ENCODE measurements at regions not wholly inside any gene's neighbourhood (a gene's known extent, or its start where the extent isn't known, plus 50 kb on each side); places are given as distances from the start of the nearest gene placed in this dataset.
"Not testable (repeated sequence)": the region's sequence is repeated elsewhere in the genome, so short reads cannot be mapped to it uniquely, and the experiment has no call there.

GRCh38 chr3:159364511-159364910 is 562.7 kb downstream of the MFSD1 start:
- no peak for DNase-seq (ENCODE audit: insufficient read length)
- no peak for FAIRE-seq
- TF ChIP-seq POLR2A (IDR thresholded peaks at IDR 0.05; ENCODE audit: low read depth, low read length), result no peak
- no peak for TF ChIP-seq POLR2AphosphoS5 (IDR thresholded peaks at IDR 0.05; ENCODE audit: low read depth, low read length)
- TF ChIP-seq TAF1 (IDR thresholded peaks at IDR 0.05; ENCODE audit: borderline replicate concordance, low read depth, low read length), result no peak

DNA sequence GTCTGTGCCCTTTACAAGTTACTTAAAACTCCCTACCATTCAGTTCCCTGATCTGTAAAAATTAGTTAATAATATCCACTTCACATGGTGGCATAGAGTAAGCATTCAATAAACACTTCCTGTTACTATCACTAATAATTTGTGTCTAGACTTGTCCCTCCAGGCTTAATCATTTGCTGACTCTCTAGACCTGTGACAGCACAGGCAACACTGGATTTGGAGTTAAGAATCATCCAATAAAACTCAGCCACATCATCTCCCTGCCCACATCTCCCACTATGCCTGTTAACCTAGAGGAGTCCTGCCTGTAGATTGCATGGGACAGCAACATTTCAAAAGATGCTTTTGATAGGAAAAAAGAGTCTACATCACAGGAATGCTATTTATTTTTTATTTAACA is 564.6 kb downstream of the MFSD1 start:
- DNase-seq (ENCODE audit: insufficient read length), result no peak
- TF ChIP-seq POLR2AphosphoS5 (IDR thresholded peaks at IDR 0.05; ENCODE audit: low read depth, low read length) (no peak), TAF1 (IDR thresholded peaks at IDR 0.05; ENCODE audit: borderline replicate concordance, low read depth, low read length) (no peak), POLR2A (IDR thresholded peaks at IDR 0.05; ENCODE audit: low read depth, low read length) (no peak)
- no peak for FAIRE-seq

DNA sequence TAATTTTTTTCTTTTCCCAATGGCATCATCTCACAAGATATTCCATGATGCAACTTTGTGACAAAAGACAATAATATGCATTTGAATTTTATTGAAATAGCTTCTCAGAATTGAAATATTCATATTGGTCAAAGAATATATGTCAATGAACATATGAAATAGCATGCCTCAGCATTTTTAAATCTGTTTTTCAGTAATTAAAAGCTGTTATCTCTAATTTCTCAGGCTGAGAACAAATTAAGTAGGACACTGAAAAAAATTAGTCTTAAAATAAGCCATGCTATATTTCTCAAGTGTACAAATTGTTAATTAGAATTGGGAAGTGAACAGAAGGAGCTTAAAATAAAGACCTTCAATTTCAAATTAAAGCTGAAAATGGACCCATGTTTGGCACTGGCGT is 570.1 kb downstream of the MFSD1 start:
- FAIRE-seq (no peak), DNase-seq (ENCODE audit: insufficient read length) (no peak)
- no peak for TF ChIP-seq POLR2AphosphoS5 (IDR thresholded peaks at IDR 0.05; ENCODE audit: low read depth, low read length)

DNA sequence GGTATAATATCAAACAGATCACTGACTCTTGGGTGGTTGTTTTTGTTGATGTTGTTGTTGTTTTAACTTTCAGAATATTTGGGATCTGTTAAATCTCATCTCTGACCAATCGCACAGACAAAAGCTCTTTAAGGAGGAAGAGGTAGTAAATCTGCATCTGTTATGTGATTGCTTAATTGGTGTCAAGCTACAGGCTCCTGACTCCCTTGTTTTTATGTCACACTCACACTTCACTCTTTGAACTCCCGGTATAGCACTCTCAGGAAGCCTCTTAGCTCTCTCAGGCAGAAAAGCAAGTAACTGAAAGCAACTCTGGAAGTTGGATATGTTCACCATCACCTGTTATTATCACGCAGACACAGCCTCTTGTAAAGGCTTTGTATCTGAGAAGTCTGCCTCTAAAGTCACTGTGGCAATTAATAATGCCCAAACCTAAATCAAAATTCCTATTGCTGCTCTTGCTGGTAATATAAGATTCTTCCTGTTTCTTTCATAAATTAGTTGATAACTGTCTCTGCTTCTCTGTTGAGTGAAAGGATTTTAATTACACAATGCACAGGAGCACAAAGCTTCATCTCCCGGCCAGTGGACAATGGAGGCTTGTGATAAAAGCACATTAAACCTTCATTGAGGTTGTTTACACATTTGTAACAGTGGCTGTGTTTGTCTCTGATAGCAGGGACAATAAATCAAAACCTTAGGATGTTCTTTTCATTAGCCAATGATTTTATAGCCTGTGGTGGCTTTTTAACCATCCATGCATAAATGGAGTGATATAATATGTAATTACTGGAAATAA is 576.7 kb downstream of the MFSD1 start:
- DNase-seq (ENCODE audit: insufficient read length) (no peak), FAIRE-seq (no peak)
- TF ChIP-seq POLR2A (IDR thresholded peaks at IDR 0.05; ENCODE audit: low read depth, low read length) (no peak), TAF1 (IDR thresholded peaks at IDR 0.05; ENCODE audit: borderline replicate concordance, low read depth, low read length) (no peak), POLR2AphosphoS5 (IDR thresholded peaks at IDR 0.05; ENCODE audit: low read depth, low read length) (no peak)

GRCh38 chr3:159380891-159381290 is 579.0 kb downstream of the MFSD1 start:
- TF ChIP-seq TAF1 (IDR thresholded peaks at IDR 0.05; ENCODE audit: borderline replicate concordance, low read depth, low read length), result no peak
- no peak for TF ChIP-seq POLR2A (IDR thresholded peaks at IDR 0.05; ENCODE audit: low read depth, low read length)
- no peak for TF ChIP-seq POLR2AphosphoS5 (IDR thresholded peaks at IDR 0.05; ENCODE audit: low read depth, low read length)
- DNase-seq (ENCODE audit: insufficient read length) (no peak), FAIRE-seq (no peak)

GRCh38 chr3:159390656-159391212 is 588.9 kb downstream of the MFSD1 start:
- DNase-seq (ENCODE audit: insufficient read length), result no peak
- TF ChIP-seq POLR2AphosphoS5 (IDR thresholded peaks at IDR 0.05; ENCODE audit: low read depth, low read length), result no peak
- TF ChIP-seq TAF1 (IDR thresholded peaks at IDR 0.05; ENCODE audit: borderline replicate concordance, low read depth, low read length), result no peak
- TF ChIP-seq POLR2A (IDR thresholded peaks at IDR 0.05; ENCODE audit: low read depth, low read length), result no peak
- no peak for FAIRE-seq

- not testable (repeated sequence) for FAIRE-seq; DNase-seq (ENCODE audit: insufficient read length)
Measured at GRCh38 chr3:159397683-159398082, 591.0 kb upstream of the IL12A start.

DNA sequence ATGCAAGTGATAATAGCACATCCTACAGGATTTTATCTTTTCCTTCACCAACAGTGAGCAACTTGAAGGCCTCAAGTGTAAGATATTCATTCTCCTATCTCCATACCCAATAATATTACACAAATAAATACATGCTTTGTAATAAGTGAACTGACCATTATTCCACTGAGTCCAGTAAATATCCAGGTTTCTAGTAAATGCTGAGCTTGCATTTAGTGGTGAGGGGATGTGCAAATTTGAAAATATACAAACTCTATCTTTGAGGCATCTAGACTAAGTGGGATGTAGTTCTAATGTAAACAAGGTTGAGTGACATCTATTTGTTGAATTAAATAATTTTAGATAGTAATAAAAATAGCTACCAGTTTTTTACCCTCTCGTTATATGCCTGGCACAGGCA is 587.6 kb upstream of the IL12A start:
- no peak for FAIRE-seq
- DNase-seq (ENCODE audit: insufficient read length), result no peak
- TF ChIP-seq POLR2A (IDR thresholded peaks at IDR 0.05; ENCODE audit: low read depth, low read length) (no peak), TAF1 (IDR thresholded peaks at IDR 0.05; ENCODE audit: borderline replicate concordance, low read depth, low read length) (no peak), POLR2AphosphoS5 (IDR thresholded peaks at IDR 0.05; ENCODE audit: low read depth, low read length) (no peak)

DNA sequence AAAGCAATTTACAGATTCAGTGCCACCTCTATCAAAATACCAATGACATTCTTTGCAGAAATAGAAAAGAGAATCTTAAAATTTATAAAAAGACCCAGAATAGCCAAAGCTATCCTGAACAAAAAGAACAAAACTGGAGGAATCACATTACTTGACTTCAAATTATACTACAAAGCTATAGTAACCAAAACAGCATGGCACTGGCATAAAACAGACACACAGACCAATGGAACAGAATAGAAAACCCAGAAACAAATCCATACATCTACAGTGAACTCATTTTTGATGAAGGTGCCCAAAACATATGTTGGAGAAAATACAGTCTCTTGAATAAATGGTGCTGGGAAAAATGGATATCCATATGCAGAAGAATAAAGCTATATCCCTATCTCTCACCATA is 578.9 kb upstream of the IL12A start:
- not testable (repeated sequence) for FAIRE-seq; DNase-seq (ENCODE audit: insufficient read length)

GRCh38 chr3:159413319-159413718 is 575.3 kb upstream of the IL12A start:
- FAIRE-seq (no peak), DNase-seq (ENCODE audit: insufficient read length) (no peak)
- no peak for TF ChIP-seq POLR2A (IDR thresholded peaks at IDR 0.05; ENCODE audit: low read depth, low read length)
- TF ChIP-seq TAF1 (IDR thresholded peaks at IDR 0.05; ENCODE audit: borderline replicate concordance, low read depth, low read length), result no peak
- TF ChIP-seq POLR2AphosphoS5 (IDR thresholded peaks at IDR 0.05; ENCODE audit: low read depth, low read length), result no peak

DNA sequence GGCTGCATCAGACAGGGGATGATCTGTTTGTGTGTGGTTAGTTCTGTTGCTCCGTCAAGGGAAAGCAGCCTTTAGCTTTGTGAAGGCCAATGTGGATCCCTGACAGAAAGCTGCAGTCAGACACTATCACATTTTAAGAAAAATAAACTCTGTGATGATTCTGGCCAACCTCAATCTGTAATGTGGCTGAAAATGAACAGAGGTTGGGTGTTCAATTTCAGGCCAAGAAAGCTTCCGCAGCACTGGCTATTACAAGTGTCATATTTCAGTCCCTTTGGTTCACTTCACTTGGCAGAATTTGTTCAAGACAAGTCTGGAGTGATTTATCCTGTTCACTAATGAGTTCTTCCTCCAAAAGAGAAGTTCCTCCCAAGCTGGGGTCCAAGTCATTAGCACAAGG is 571.8 kb upstream of the IL12A start:
- no peak for FAIRE-seq
- DNase-seq (ENCODE audit: insufficient read length), result no peak
- TF ChIP-seq TAF1 (IDR thresholded peaks at IDR 0.05; ENCODE audit: borderline replicate concordance, low read depth, low read length) (no peak), POLR2A (IDR thresholded peaks at IDR 0.05; ENCODE audit: low read depth, low read length) (no peak), POLR2AphosphoS5 (IDR thresholded peaks at IDR 0.05; ENCODE audit: low read depth, low read length) (no peak)

DNA sequence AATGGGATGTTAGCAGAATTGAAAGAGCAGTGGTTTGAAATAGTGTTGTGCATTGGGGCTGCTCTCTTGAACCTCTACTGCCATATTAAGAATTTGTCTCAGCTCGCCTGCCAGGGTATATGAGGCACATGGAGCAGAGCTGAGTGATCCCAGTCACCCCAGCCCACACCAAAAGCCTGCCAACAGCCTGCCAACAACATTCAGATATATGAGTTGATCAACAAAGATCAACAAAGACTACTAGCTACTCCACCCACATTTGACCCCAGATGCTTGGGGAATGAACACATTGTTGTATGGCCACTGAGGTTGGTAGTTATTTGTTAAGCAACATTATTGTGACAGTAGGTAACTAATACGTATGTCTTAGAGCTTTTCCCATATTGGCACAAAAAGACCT is 570.9 kb upstream of the IL12A start:
- TF ChIP-seq POLR2AphosphoS5 (IDR thresholded peaks at IDR 0.05; ENCODE audit: low read depth, low read length), result no peak
- TF ChIP-seq POLR2A (IDR thresholded peaks at IDR 0.05; ENCODE audit: low read depth, low read length), result no peak
- TF ChIP-seq TAF1 (IDR thresholded peaks at IDR 0.05; ENCODE audit: borderline replicate concordance, low read depth, low read length), result no peak
- DNase-seq (ENCODE audit: insufficient read length) (no peak), FAIRE-seq (no peak)

All from GM12892 (cell line).